Occipital lobe (tissue), 1 donor: ENCODE measurements at regions not wholly inside any gene's neighbourhood (a gene's known extent, or its start where the extent isn't known, plus 50 kb on each side); places are given as distances from the start of the nearest gene placed in this dataset.

Source experiments
- DNase-seq: peaks from one replicate; lab custom pipeline; 2025; lab: John Stamatoyannopoulos, UW

GRCh38 chr10:21031232-21031795 is 134.2 kb upstream of the NEBL start:
- DNase-seq, result no peak

GRCh38 chr10:21030091-21030490 is 133.0 kb upstream of the NEBL start:
- DNase-seq, result no peak

- no peak for DNase-seq
Observed at GRCh38 chr10:21022821-21023220, 125.7 kb upstream of the NEBL start.

- DNase-seq, result no peak
Observed at GRCh38 chr10:21021843-21022594, 124.9 kb upstream of the NEBL start.

GRCh38 chr10:21021231-21021630 is 124.1 kb upstream of the NEBL start:
- no peak for DNase-seq

GRCh38 chr10:21020545-21020944 is 123.4 kb upstream of the NEBL start:
- DNase-seq, result no peak

GRCh38 chr10:21019436-21019835 is 122.3 kb upstream of the NEBL start:
- no peak for DNase-seq

GRCh38 chr10:21015851-21016250 is 118.7 kb upstream of the NEBL start:
- DNase-seq, result no peak

- no peak for DNase-seq
Observed at GRCh38 chr10:21014141-21014540, 117.0 kb upstream of the NEBL start.

GRCh38 chr10:21011433-21012018 is 114.4 kb upstream of the NEBL start:
- DNase-seq, result no peak

- no peak for DNase-seq
Observed at GRCh38 chr10:21010615-21011014, 113.5 kb upstream of the NEBL start.

- no peak for DNase-seq
Observed at GRCh38 chr10:21003240-21003822, 106.2 kb upstream of the NEBL start.

GRCh38 chr10:21002091-21002878 is 105.2 kb upstream of the NEBL start:
- no peak for DNase-seq

- DNase-seq, result no peak
Observed at GRCh38 chr10:20999699-21000098, 102.6 kb upstream of the NEBL start.

GRCh38 chr10:20998036-20998435 is 100.9 kb upstream of the NEBL start:
- no peak for DNase-seq

GRCh38 chr10:20995123-20995987 is 98.2 kb upstream of the NEBL start:
- peak; percentile 35 for DNase-seq

- no peak for DNase-seq
Observed at GRCh38 chr10:20993830-20994527, 96.9 kb upstream of the NEBL start.

GRCh38 chr10:20993389-20993788 is 96.3 kb upstream of the NEBL start:
- DNase-seq, result no peak

- DNase-seq, result no peak
Observed at GRCh38 chr10:20991526-20991925, 94.4 kb upstream of the NEBL start.

- no peak for DNase-seq
Observed at GRCh38 chr10:20990604-20991003, 93.5 kb upstream of the NEBL start.
